GM21447 (cell line): ENCODE measurements at regions not wholly inside any gene's neighbourhood (a gene's known extent, or its start where the extent isn't known, plus 50 kb on each side); places are given as distances from the start of the nearest gene placed in this dataset.
"Not testable (repeated sequence)": the region's sequence is repeated elsewhere in the genome, so short reads cannot be mapped to it uniquely, and the experiment has no call there.

Source experiments
- ATAC-seq: cut with Tn5 transposase; IDR thresholded peaks from one replicate; pipeline ENCODE4 v1.9.1; 2021; ENCODE audit not compliant: unreplicated experiment

- no peak for ATAC-seq
These were observed 293.4 kb upstream of the ACTBL2 start for GRCh38 chr5:57776035-57776434.

GRCh38 chr5:57774439-57774838 is 291.8 kb upstream of the ACTBL2 start:
- ATAC-seq: no peak

- ATAC-seq: no peak
These were observed 289.9 kb upstream of the ACTBL2 start for GRCh38 chr5:57772512-57772911.

GRCh38 chr5:57770039-57770438 is 287.4 kb upstream of the ACTBL2 start:
- no peak for ATAC-seq

- ATAC-seq: no peak
These were observed 286.1 kb upstream of the ACTBL2 start for GRCh38 chr5:57768745-57769144.

- no peak for ATAC-seq
These were observed 282.0 kb upstream of the ACTBL2 start for GRCh38 chr5:57764479-57765089.

- no peak for ATAC-seq
These were observed 278.9 kb upstream of the ACTBL2 start for GRCh38 chr5:57761513-57761912.

GRCh38 chr5:57754616-57755015 is 272.0 kb upstream of the ACTBL2 start:
- no peak for ATAC-seq

- no peak for ATAC-seq
These were observed 270.8 kb upstream of the ACTBL2 start for GRCh38 chr5:57753446-57753845.

GRCh38 chr5:57751710-57752109 is 269.1 kb upstream of the ACTBL2 start:
- ATAC-seq: no peak

GRCh38 chr5:57750891-57751290 is 268.3 kb upstream of the ACTBL2 start:
- ATAC-seq: no peak

- ATAC-seq: no peak
These were observed 267.7 kb upstream of the ACTBL2 start for GRCh38 chr5:57750282-57750681.

- ATAC-seq: no peak
These were observed 266.8 kb upstream of the ACTBL2 start for GRCh38 chr5:57749396-57749795.

GRCh38 chr5:57745700-57746651 is 263.4 kb upstream of the ACTBL2 start:
- ATAC-seq: no peak

- ATAC-seq: no peak
These were observed 262.4 kb upstream of the ACTBL2 start for GRCh38 chr5:57745029-57745428.

- no peak for ATAC-seq
These were observed 258.7 kb upstream of the ACTBL2 start for GRCh38 chr5:57741336-57741735.

GRCh38 chr5:57738787-57739186 is 256.2 kb upstream of the ACTBL2 start:
- no peak for ATAC-seq

GRCh38 chr5:57738301-57738700 is 255.7 kb upstream of the ACTBL2 start:
- no peak for ATAC-seq

GRCh38 chr5:57736716-57737115 is 254.1 kb upstream of the ACTBL2 start:
- ATAC-seq: no peak

- not testable (repeated sequence) for ATAC-seq
These were observed 252.9 kb upstream of the ACTBL2 start for GRCh38 chr5:57735279-57736153.

GRCh38 chr5:57734296-57734695 is 251.7 kb upstream of the ACTBL2 start:
- no peak for ATAC-seq
